Hepatic stellate cell (primary cell): ENCODE measurements at regions not wholly inside any gene's neighbourhood (a gene's known extent, or its start where the extent isn't known, plus 50 kb on each side); places are given as distances from the start of the nearest gene placed in this dataset.

Experiments used
- DNase-seq: peaks from one replicate; pipeline ENCODE4 v3.0.0; 2011; ENCODE audit warnings: low spot score

- no peak for DNase-seq
Observed at GRCh38 chr3:164572436-164572835, 505.9 kb downstream of the SI start.

GRCh38 chr3:164550857-164551256 lies 527.4 kb downstream of the SI start:
- DNase-seq = no peak

- DNase-seq = no peak
Observed at GRCh38 chr3:164539215-164539614, 539.1 kb downstream of the SI start.

GRCh38 chr3:164537485-164537884 lies 540.8 kb downstream of the SI start:
- DNase-seq = no peak

GRCh38 chr3:164533275-164533674 lies 545.0 kb downstream of the SI start:
- no peak for DNase-seq

- no peak for DNase-seq
Observed at GRCh38 chr3:164526250-164526649, 552.0 kb downstream of the SI start.

GRCh38 chr3:164524201-164524600 lies 554.1 kb downstream of the SI start:
- DNase-seq = no peak

GRCh38 chr3:164522073-164522763 lies 556.1 kb downstream of the SI start:
- no peak for DNase-seq

- no peak for DNase-seq
Observed at GRCh38 chr3:164521644-164522043, 556.7 kb downstream of the SI start.

GRCh38 chr3:164521139-164521538 lies 557.2 kb downstream of the SI start:
- DNase-seq = no peak

GRCh38 chr3:164515256-164515655 lies 563.0 kb downstream of the SI start:
- no peak for DNase-seq

- DNase-seq = no peak
Observed at GRCh38 chr3:164514576-164514975, 563.7 kb downstream of the SI start.

- no peak for DNase-seq
Observed at GRCh38 chr3:164507886-164508285, 570.4 kb downstream of the SI start.

- DNase-seq = no peak
Observed at GRCh38 chr3:164498917-164499316, 579.4 kb downstream of the SI start.

GRCh38 chr3:164488893-164489292 lies 589.4 kb downstream of the SI start:
- no peak for DNase-seq

- no peak for DNase-seq
Observed at GRCh38 chr3:164486150-164486549, 592.1 kb downstream of the SI start.

GRCh38 chr3:164479978-164480377 lies 598.3 kb downstream of the SI start:
- DNase-seq = no peak

- no peak for DNase-seq
Observed at GRCh38 chr3:164479406-164479805, 598.9 kb downstream of the SI start.

- DNase-seq = no peak
Observed at GRCh38 chr3:164478323-164478722, 600.0 kb downstream of the SI start.

GRCh38 chr3:164477403-164477802 lies 600.9 kb downstream of the SI start:
- DNase-seq = no peak

GRCh38 chr3:164476631-164477030 lies 601.7 kb downstream of the SI start:
- no peak for DNase-seq

GRCh38 chr3:164470471-164470870 lies 607.8 kb downstream of the SI start:
- no peak for DNase-seq

GRCh38 chr3:164468055-164468454 lies 610.2 kb downstream of the SI start:
- no peak for DNase-seq

- DNase-seq = no peak
Observed at GRCh38 chr3:164467007-164467406, 611.3 kb downstream of the SI start.

- DNase-seq = no peak
Observed at GRCh38 chr3:164465172-164465571, 613.1 kb downstream of the SI start.
